HUES64 (cell line): ENCODE measurements at regions not wholly inside any gene's neighbourhood (a gene's known extent, or its start where the extent isn't known, plus 50 kb on each side); places are given as distances from the start of the nearest gene placed in this dataset.

ENCODE experiments used
- H3K27ac ChIP-seq: 2 replicates; pipeline ENCODE4 v1.7.0; 2013; ENCODE audit warnings: low read depth, low read length, inconsistent platforms
- H3K27me3 ChIP-seq: 2 replicates; pipeline ENCODE4 v1.6.1; 2013; ENCODE audit warnings: mild to moderate bottlenecking, low read length; ENCODE audit not compliant: insufficient read depth
- H3K36me3 ChIP-seq: 2 replicates; pipeline ENCODE4 v1.6.1; 2013; ENCODE audit warnings: mild to moderate bottlenecking, low read length; ENCODE audit not compliant: insufficient read depth
- H3K4me1 ChIP-seq: 2 replicates; pipeline ENCODE4 v1.6.1; 2013; ENCODE audit warnings: mild to moderate bottlenecking, low read length, moderate library complexity; ENCODE audit not compliant: insufficient read depth
- H3K4me3 ChIP-seq: 2 replicates; pipeline ENCODE4 v1.5.1; 2013; ENCODE audit warnings: mild to moderate bottlenecking, low read length, moderate library complexity
- H3K9ac ChIP-seq: 2 replicates; pipeline ENCODE4 v1.6.1; 2013; ENCODE audit warnings: mild to moderate bottlenecking, low read depth, low read length
- H3K9me3 ChIP-seq: 2 replicates; pipeline ENCODE4 v1.6.1; 2013; ENCODE audit warnings: low read depth, low read length; ENCODE audit not compliant: insufficient read depth
- WGBS: fragments of 150-250, 120-280 bp; methylation state at CpG from one replicate; pipeline ENCODE4 v1.1.7; 2013; ENCODE audit warnings: missing lambda C conversion rate; 5-methylcytosine and 5-hydroxymethylcytosine counted together

DNA sequence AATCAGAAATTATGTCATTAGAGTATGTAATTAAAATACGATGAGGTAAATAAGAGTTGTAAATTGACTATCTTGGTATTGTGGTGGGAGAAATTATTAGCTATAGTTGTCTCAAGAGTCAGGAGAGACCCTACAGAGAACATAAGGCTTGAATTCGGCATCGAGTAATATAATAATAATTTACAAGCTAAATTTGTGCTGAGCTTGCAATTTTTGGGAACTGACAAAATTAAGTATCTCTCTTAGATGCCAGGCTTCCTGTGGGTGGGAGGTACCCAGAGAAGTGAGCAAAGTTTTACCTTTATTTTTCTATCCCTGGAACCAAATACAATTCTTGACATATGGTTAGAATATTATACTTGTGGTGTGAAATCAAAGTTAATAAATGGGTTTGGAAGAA lies 1637.0 kb downstream of the EFNB2 start:
- Histone ChIP-seq H3K27ac (no peak overlapping the region), H3K4me3 (no peak overlapping the region), H3K4me1 (no peaks in the 10 kb centered on the region), H3K9ac (no peak overlapping the region), H3K27me3 (no peaks in the 10 kb centered on the region), H3K9me3 (no peaks in the 10 kb centered on the region), H3K36me3 (no peaks in the 10 kb centered on the region)
- over 99% methylated on average over 3 of the region's 3 CpGs for WGBS

DNA sequence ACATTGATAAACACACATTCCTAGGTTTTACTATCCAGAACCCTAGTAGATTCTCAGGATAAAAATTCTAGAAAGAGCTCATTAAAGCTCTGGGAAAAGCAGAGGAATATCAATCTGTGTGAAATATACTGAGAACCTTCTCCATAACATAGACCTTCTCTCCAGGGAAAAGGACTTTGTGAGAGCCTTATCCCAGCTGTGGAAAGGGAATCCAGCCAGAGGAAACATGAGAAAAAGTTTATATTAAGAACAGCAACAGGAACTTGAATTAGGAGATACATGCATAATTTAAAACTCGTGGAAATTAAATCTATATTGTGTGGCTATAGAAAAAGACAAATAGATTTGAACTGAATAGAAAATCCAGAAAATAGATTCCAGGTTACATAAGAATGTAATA lies 1639.9 kb downstream of the EFNB2 start:
- Histone ChIP-seq H3K4me1 (no peaks in the 10 kb centered on the region), H3K4me3 (no peak overlapping the region), H3K27me3 (no peaks in the 10 kb centered on the region), H3K9me3 (no peaks in the 10 kb centered on the region), H3K27ac (no peak overlapping the region), H3K9ac (no peak overlapping the region), H3K36me3 (no peaks in the 10 kb centered on the region)
- 100% methylated on average over 1 of the region's 1 CpG for WGBS

DNA sequence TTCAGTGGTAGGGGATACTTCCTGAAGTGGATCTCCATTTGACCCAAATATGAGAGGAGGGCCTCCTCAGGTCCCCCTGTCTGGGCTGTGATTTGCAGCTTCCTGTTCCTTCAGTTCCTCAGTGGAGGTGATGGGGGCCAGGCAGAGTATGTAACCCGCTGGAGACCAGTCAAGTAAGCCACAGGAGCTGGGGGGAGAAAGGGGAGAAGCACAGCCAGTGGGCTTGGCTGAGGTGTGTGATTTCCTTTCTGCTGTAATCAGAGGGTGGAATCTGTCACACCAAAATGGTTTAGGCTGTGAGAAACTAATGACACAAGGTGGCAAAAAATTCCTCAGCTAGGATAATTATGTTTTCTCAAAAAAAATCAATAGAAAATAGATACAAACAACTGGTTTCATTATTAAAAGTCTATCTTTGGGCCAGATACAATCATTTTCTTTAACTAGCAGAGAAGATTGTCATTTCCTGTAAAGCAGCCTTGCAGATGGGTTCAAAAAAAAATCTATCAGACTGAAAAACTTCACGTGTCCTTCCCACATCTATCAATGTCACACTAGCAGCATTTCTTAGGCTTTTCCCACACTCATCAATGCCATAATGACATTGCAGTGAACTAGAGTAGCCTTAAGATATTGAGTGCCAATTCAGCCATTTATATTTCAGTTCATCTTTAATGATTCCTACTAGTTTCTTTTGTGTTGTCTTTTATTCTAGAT lies 1660.3 kb downstream of the EFNB2 start:
- Histone ChIP-seq H3K9me3 (no peaks in the 10 kb centered on the region), H3K9ac (no peak overlapping the region)

DNA sequence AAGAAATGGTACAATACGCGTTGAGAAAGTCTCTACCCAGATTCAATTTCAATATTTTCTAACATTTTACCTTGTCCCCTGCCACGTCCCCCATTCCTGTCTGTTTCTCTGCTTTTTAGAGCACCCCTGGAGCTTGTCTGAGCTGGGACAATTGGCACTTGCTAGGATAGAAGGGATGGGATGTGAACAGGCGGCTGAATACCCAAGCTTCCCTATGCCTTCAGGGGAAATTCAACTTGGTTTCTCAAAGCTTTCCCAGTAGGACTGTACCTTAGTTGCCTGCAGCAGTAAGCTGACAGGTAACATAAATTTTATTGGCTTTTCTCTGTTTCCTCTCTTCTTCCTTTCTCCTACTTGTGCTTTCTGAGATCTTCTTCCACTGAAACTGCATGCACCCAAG lies 1663.3 kb downstream of the EFNB2 start:
- H3K9ac ChIP-seq = no peak overlapping the region
- H3K36me3 ChIP-seq = no peaks in the 10 kb centered on the region
- peaks cover 3% of the 10 kb centered on the region for H3K4me1 ChIP-seq
- H3K27ac ChIP-seq = no peak overlapping the region
- 50% methylated on average over 4 of the region's 4 CpGs for whole genome bisulfite sequencing
- no peaks in the 10 kb centered on the region for H3K9me3 ChIP-seq
- no peaks in the 10 kb centered on the region for H3K27me3 ChIP-seq
- H3K4me3 ChIP-seq = no peak overlapping the region

More for the DNA sequence above, 1660.3 kb downstream of the EFNB2 start:
- H3K36me3 ChIP-seq = no peaks in the 10 kb centered on the region
- 85% methylated on average over 2 of the region's 2 CpGs for WGBS
- H3K27ac ChIP-seq = no peak overlapping the region
- H3K27me3 ChIP-seq = no peaks in the 10 kb centered on the region
- peaks cover 3% of the 10 kb centered on the region for H3K4me1 ChIP-seq
- no peak overlapping the region for H3K4me3 ChIP-seq

DNA sequence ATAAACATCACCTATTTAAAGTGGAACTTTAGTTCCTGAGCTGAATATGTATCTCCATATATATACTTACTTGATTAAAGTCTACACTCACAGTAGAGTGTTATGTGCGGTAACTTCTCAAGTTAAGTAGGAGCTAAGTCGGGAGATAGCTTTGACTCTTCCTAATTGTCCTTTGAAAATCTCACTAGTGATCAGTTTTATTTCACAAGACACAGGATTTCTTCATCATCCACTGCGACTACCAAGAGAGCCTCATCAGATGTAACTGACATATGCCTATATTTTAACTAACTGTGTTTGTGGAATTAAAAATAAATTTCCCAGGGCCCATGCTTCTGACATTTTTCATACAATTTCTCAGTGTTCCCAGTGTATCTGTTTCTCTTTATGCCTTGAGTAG lies 1664.0 kb downstream of the EFNB2 start:
- Histone ChIP-seq H3K36me3 (no peaks in the 10 kb centered on the region), H3K27ac (no peak overlapping the region), H3K9ac (no peak overlapping the region), H3K27me3 (no peaks in the 10 kb centered on the region), H3K4me3 (no peak overlapping the region), H3K9me3 (no peaks in the 10 kb centered on the region), H3K4me1 (peaks cover 3% of the 10 kb centered on the region)
- 94% methylated on average over 3 of the region's 3 CpGs for WGBS

DNA sequence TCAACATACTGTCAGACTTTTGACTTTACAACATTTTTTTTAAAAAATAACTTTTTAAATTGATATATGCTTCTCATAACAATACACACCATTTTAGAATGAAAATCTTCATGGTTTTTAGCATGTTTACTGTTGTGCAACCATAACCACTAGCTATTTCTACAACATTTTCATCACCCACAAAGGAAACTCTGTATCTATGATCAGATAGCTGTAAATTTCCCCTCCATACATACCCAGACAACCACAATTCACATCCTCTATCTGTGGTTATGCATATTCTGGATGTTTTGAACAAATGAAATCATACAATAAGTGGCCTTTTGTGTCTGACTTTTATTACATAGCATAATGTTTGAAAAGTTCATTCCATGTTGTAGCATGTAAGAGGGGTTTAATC lies 1666.0 kb downstream of the EFNB2 start:
- no peaks in the 10 kb centered on the region for H3K9me3 ChIP-seq
- H3K9ac ChIP-seq = no peak overlapping the region
- H3K27ac ChIP-seq = no peak overlapping the region
- H3K27me3 ChIP-seq = no peaks in the 10 kb centered on the region
- no peak overlapping the region for H3K4me3 ChIP-seq
- H3K4me1 ChIP-seq = peaks cover 3% of the 10 kb centered on the region
- no peaks in the 10 kb centered on the region for H3K36me3 ChIP-seq

DNA sequence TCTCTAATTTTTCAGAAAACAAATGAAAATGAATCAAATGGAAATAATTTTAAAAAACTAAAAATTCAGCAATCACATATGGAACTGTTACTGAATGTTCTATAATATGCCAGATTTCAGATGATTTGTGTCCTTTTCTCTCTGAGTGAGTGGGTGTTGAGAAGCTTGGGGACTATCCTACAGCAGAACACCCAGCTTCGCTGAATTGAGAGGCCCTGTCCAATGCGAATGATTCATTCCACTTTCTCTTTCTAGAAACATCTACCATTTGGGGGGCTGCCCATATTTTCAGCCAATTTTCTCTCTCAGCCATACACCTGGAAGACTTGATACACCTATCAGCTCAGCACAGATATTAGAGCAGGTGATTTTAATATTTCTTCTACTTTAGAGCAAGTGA lies 1666.7 kb downstream of the EFNB2 start:
- no peak overlapping the region for H3K27ac ChIP-seq
- no peaks in the 10 kb centered on the region for H3K27me3 ChIP-seq
- H3K9me3 ChIP-seq = no peaks in the 10 kb centered on the region
- no peaks in the 10 kb centered on the region for H3K36me3 ChIP-seq
- no peak overlapping the region for H3K9ac ChIP-seq
- peaks cover 3% of the 10 kb centered on the region for H3K4me1 ChIP-seq
- 47% methylated on average over 2 of the region's 2 CpGs for WGBS
- no peak overlapping the region for H3K4me3 ChIP-seq

DNA sequence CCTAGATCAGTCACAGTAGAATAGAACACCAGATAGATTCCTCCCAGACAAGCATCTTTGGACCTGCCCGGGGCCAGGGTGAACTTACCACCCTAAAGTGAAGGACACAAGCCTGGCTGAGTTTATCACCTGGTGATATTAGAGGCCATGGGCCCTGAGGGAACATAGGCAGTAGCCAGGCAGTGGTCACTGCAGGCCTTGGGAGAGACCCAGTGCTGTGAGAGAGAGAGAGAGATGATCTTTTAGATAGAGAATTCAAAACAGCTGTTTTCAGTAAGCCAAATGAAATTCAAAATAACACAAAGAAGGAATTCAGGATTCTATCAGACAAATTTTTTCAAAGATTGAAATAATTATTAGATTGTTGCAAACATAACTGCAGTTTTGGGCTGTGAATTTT lies 1679.9 kb downstream of the EFNB2 start:
- Histone ChIP-seq H3K36me3 (no peaks in the 10 kb centered on the region), H3K9ac (no peak overlapping the region), H3K27ac (no peak overlapping the region), H3K4me3 (no peak overlapping the region), H3K27me3 (no peaks in the 10 kb centered on the region), H3K9me3 (no peaks in the 10 kb centered on the region), H3K4me1 (peaks cover 6% of the 10 kb centered on the region; the same call in 1 of the 2 replicates)
- WGBS = 92% methylated on average over 1 of the region's 1 CpG

DNA sequence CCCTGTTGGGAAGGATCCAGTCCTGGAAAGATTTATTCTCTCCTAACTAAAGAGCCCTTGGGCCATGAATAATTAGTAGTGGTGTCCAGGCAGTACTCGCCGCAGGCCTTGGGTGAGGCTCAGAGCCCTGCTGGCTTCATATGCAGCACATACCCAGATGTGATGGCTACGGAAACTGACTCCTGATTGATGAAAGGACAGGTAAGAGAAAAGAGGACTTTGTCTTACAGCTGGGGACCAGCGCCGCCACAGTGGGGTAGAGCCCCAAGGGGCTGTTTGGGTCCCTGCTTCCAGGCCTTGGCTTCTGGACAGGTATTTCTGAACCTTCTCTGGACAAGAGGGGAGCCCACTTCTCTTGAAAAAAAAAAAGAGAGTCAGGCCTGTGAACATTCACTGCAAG lies 1680.8 kb downstream of the EFNB2 start:
- Histone ChIP-seq H3K4me1 (peaks cover 6% of the 10 kb centered on the region; the same call in 1 of the 2 replicates), H3K4me3 (no peak overlapping the region), H3K27me3 (no peaks in the 10 kb centered on the region), H3K9me3 (no peaks in the 10 kb centered on the region), H3K36me3 (no peaks in the 10 kb centered on the region), H3K9ac (no peak overlapping the region), H3K27ac (no peak overlapping the region)
- WGBS = 96% methylated on average over 5 of the region's 5 CpGs

DNA sequence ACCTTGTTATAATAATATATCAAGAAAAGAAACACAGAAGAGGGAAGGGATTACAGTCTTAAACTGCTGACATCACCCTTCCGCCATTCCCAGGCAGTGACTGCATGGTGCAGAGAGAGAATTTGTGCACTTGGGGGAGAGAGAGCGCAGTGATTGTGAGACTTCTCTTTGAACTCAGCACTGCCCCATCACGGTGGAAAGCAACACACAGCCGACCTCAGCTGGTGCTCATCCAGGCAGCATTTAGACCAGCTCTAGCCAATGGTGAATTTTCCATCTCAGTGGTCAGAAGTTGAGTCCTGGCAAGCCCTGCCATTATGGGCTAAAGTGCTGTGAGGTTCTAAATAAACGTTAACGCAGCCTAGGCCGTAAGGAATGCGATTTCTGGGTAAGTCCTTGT lies 1681.5 kb downstream of the EFNB2 start:
- no peaks in the 10 kb centered on the region for H3K36me3 ChIP-seq
- no peak overlapping the region for H3K9ac ChIP-seq
- WGBS = 90% methylated on average over 8 of the region's 8 CpGs
- H3K4me3 ChIP-seq = no peak overlapping the region
- no peaks in the 10 kb centered on the region for H3K9me3 ChIP-seq
- no peaks in the 10 kb centered on the region for H3K27me3 ChIP-seq
- no peak overlapping the region for H3K27ac ChIP-seq
- H3K4me1 ChIP-seq = peaks cover 6% of the 10 kb centered on the region; the same call in 1 of the 2 replicates

DNA sequence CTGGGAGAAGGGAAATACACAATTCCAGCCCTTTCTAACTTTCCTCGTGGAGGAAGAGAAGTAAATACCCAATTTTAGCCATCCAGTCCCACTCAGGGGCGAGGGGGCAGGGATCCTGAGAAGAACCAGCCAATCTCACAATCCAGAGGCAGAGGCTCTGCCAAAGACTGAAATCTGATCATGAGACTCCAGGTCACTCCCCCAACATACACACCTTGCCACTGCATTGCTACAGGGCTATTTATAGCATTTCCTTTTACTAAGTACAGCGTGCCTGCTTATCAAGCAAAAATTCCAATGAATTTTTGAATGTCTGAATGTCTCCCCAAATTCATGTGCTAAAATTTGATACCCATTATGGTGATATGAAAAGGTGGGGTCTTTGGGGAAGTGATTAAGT lies 1687.5 kb downstream of the EFNB2 start:
- Histone ChIP-seq H3K9ac (no peak overlapping the region), H3K4me3 (no peak overlapping the region), H3K4me1 (peaks cover 6% of the 10 kb centered on the region), H3K9me3 (no peaks in the 10 kb centered on the region), H3K27ac (no peak overlapping the region), H3K36me3 (no peaks in the 10 kb centered on the region), H3K27me3 (no peaks in the 10 kb centered on the region)
- WGBS = 80% methylated on average over 3 of the region's 3 CpGs

DNA sequence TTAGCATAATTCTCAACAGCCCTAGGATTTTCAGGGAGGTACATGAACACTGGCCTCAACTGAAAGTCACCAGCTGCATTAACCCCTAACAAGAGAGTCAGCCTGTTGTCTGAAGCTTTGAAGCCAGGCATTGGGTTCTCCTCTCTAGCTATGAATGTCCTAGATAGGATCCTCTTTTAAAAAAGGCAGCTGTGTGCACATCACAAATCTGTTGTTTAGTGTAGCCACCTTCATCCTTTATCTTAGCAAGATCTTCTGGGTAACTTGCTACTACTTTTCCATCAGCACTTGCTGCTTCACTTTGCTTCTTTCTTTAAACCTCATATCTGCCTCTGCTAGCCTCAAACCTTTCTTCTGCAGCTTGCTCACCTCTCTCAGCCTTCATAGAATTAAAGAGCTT lies 1692.1 kb downstream of the EFNB2 start:
- Histone ChIP-seq H3K4me1 (peaks cover 3% of the 10 kb centered on the region; the same call in 1 of the 2 replicates), H3K4me3 (no peak overlapping the region), H3K27ac (no peak overlapping the region)

More for the DNA sequence above, 1692.1 kb downstream of the EFNB2 start:
- H3K9me3 ChIP-seq = no peaks in the 10 kb centered on the region
- no peak overlapping the region for H3K9ac ChIP-seq
- H3K36me3 ChIP-seq = no peaks in the 10 kb centered on the region
- H3K27me3 ChIP-seq = no peaks in the 10 kb centered on the region
